ENCODE measurements at regions not wholly inside any gene's neighbourhood (a gene's known extent, or its start where the extent isn't known, plus 50 kb on each side); places are given as distances from the start of the nearest gene placed in this dataset.

- TF ChIP-seq ATF3 (IDR thresholded peaks at IDR 0.05) (no peak), SP1 (IDR thresholded peaks at IDR 0.05) (no peak), CTCF (IDR thresholded peaks at IDR 0.05; ENCODE audit: low read depth, low read length, missing input control) (no peak), JUND (IDR thresholded peaks at IDR 0.05) (no peak)
Measured at GRCh38 chr6:126145351-126145750, 159.0 kb downstream of the TRMT11 start.
